Left ventricle myocardium inferior (tissue), 1 donor: ENCODE measurements at regions not wholly inside any gene's neighbourhood (a gene's known extent, or its start where the extent isn't known, plus 50 kb on each side); places are given as distances from the start of the nearest gene placed in this dataset.

Experiments
- DNase-seq: peaks from one replicate; pipeline ENCODE4 v3.0.0-alpha.2; 2020
- H3K27ac ChIP-seq: fragments of 200-600 bp; replicated peaks from 2 replicates; pipeline ENCODE4 v1.8.0; 2021
- H3K27me3 ChIP-seq: fragments of 200-600 bp; 2 replicates; pipeline ENCODE4 v1.8.0; 2021; ENCODE audit warnings: low read depth
- H3K36me3 ChIP-seq: fragments of 200-600 bp; 2 replicates; pipeline ENCODE4 v1.8.0; 2021
- H3K4me1 ChIP-seq: fragments of 200-600 bp; 2 replicates; pipeline ENCODE4 v1.8.0; 2021
- H3K4me3 ChIP-seq: fragments of 200-600 bp; 2 replicates; pipeline ENCODE4 v1.8.0; 2021; ENCODE audit warnings: mild to moderate bottlenecking, moderate library complexity
- H3K9me3 ChIP-seq: fragments of 200-600 bp; replicated peaks from 2 replicates; pipeline ENCODE4 v1.8.0; 2021
- CTCF ChIP-seq: fragments of 200-600 bp; IDR thresholded peaks from 2 replicates; pipeline ENCODE4 v1.8.0; 2021; ENCODE audit warnings: antibody characterized with exemption, mild to moderate bottlenecking, borderline replicate concordance
- intact Hi-C: fragments of 100-400 bp; cut with micrococcal nuclease; formaldehyde crosslinking; loops from one replicate; pipeline ENCODE4 v1.11.0; 2022
- donor health status: DM: no; HTN: yes; CAD: no; lungs with severe emphysema.

DNA sequence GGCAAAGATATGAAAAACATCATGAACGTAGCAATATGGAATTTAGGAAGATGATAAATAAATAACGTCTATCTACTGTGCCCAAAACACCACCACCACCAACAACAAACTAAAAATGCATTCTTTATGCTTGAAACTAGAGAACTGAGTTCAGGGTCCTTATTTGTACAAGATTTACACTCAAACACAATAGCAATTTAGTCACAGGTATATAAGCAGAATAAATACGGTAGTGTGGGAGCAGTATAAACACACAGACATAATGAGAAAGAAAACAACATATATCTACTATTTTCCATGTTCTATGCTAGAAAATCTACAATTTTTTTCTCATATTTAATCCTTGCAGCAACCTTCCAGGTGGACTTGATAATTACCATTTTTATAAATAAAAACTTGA is 64.3 kb downstream of the ARL4A start:
- no peak for TF ChIP-seq CTCF
- Histone ChIP-seq H3K9me3 (no peaks in the 10 kb centered on the region), H3K4me3 (no peak overlapping the region), H3K27ac (no peak overlapping the region), H3K4me1 (peaks cover 5% of the 10 kb centered on the region), H3K27me3 (no peaks in the 10 kb centered on the region), H3K36me3 (no peaks in the 10 kb centered on the region)
- no peak for DNase-seq
- intact Hi-C loops: no loop called here

DNA sequence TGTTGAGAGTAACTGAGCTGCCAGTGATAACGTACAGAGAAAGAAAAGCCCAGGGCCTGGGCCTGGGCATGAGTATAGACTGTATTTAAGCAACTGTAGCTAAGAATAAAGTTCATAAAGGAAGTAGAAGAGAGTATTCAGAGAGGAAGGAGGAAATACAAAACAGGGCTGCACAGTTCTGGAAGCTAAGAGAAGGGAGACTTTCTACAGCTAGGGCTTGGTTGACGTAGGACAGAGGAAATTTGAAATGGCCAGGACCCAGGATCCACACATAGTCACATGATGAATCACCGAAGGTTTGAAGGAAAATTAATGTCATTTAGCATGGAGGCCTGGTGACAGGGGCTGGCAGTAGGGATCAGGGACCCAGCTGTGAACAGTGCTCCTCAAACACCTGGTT is 66.7 kb downstream of the ARL4A start:
- intact Hi-C loops: no loop called here

GRCh38 chr7:12756821-12757220 is 69.4 kb downstream of the ARL4A start:
- H3K4me1 ChIP-seq: peaks cover 5% of the 10 kb centered on the region
- no peaks in the 10 kb centered on the region for H3K36me3 ChIP-seq
- H3K9me3 ChIP-seq: no peaks in the 10 kb centered on the region
- intact Hi-C loops: no loop called here
- no peak for TF ChIP-seq CTCF
- H3K4me3 ChIP-seq: no peak overlapping the region
- no peak overlapping the region for H3K27ac ChIP-seq
- H3K27me3 ChIP-seq: no peaks in the 10 kb centered on the region
- no peak for DNase-seq

More for the DNA sequence above, 66.7 kb downstream of the ARL4A start:
- Histone ChIP-seq H3K4me1 (peaks cover 5% of the 10 kb centered on the region), H3K4me3 (no peak overlapping the region), H3K27ac (no peak overlapping the region), H3K9me3 (no peaks in the 10 kb centered on the region), H3K36me3 (no peaks in the 10 kb centered on the region), H3K27me3 (no peaks in the 10 kb centered on the region)
- no peak for DNase-seq
- no peak for TF ChIP-seq CTCF

GRCh38 chr7:12757443-12757842 is 70.0 kb downstream of the ARL4A start:
- H3K4me3 ChIP-seq: no peak overlapping the region
- no peak for TF ChIP-seq CTCF
- H3K27ac ChIP-seq: no peak overlapping the region
- H3K27me3 ChIP-seq: no peaks in the 10 kb centered on the region
- H3K36me3 ChIP-seq: no peaks in the 10 kb centered on the region
- H3K4me1 ChIP-seq: peaks cover 8% of the 10 kb centered on the region
- no peaks in the 10 kb centered on the region for H3K9me3 ChIP-seq
- intact Hi-C loops: no loop called here
- no peak for DNase-seq

GRCh38 chr7:12759151-12759550 is 71.7 kb downstream of the ARL4A start:
- H3K36me3 ChIP-seq: no peaks in the 10 kb centered on the region
- intact Hi-C loops: no loop called here
- peaks cover 10% of the 10 kb centered on the region for H3K4me1 ChIP-seq
- no peak for TF ChIP-seq CTCF
- H3K27ac ChIP-seq: no peak overlapping the region
- no peak overlapping the region for H3K4me3 ChIP-seq
- no peaks in the 10 kb centered on the region for H3K9me3 ChIP-seq
- H3K27me3 ChIP-seq: no peaks in the 10 kb centered on the region
- no peak for DNase-seq

GRCh38 chr7:12761111-12761510 is 73.7 kb downstream of the ARL4A start:
- H3K27ac ChIP-seq: no peak overlapping the region
- intact Hi-C loops: no loop called here
- H3K9me3 ChIP-seq: no peaks in the 10 kb centered on the region

More at GRCh38 chr7:12761111-12761510, 73.7 kb downstream of the ARL4A start:
- H3K27me3 ChIP-seq: no peaks in the 10 kb centered on the region
- H3K36me3 ChIP-seq: no peaks in the 10 kb centered on the region
- TF ChIP-seq CTCF: no peak
- peaks cover 13% of the 10 kb centered on the region for H3K4me1 ChIP-seq
- DNase-seq: no peak
- no peak overlapping the region for H3K4me3 ChIP-seq
